Activated CD8-positive, alpha-beta T cell treated with anti-CD3 and anti-CD28 coated beads for 36 hours (primary cell): ENCODE measurements at regions not wholly inside any gene's neighbourhood (a gene's known extent, or its start where the extent isn't known, plus 50 kb on each side); places are given as distances from the start of the nearest gene placed in this dataset.

Experiments used
- ATAC-seq: fragments of 200-7000 bp; cut with Tn5 transposase; one replicate; pipeline ENCODE4 v1.10.0; 2021; ENCODE audit warnings: mild to moderate bottlenecking, moderate library complexity
- CTCF ChIA-PET: fragments of 350-600 bp; sonication (Branson Sonifier 250); formaldehyde crosslinking; loops from one replicate; lab custom pipeline; 2021; ENCODE audit warnings: antibody characterized with exemption; lab: Charles Lee
- POLR2A ChIA-PET: fragments of 350-600 bp; sonication (Branson Sonifier 250); formaldehyde crosslinking; loops from one replicate; lab custom pipeline; 2021; ENCODE audit warnings: antibody characterized with exemption; lab: Charles Lee
- DNase-seq: peaks from one replicate; pipeline ENCODE4 v3.0.0-alpha.2; 2020
- H3K27ac Mint-ChIP-seq: one replicate; pipeline ENCODE4 v1.8.0; 2021; ENCODE audit warnings: mild to moderate bottlenecking, mixed read lengths
- H3K27me3 Mint-ChIP-seq: one replicate; pipeline ENCODE4 v1.8.0; 2021; ENCODE audit warnings: mixed read lengths
- H3K36me3 Mint-ChIP-seq: one replicate; pipeline ENCODE4 v1.8.0; 2021; ENCODE audit warnings: low read depth, mixed read lengths
- H3K4me1 Mint-ChIP-seq: one replicate; pipeline ENCODE4 v1.8.0; 2021; ENCODE audit warnings: low read depth, mixed read lengths
- H3K4me3 Mint-ChIP-seq: one replicate; pipeline ENCODE4 v1.8.0; 2021; ENCODE audit warnings: mild to moderate bottlenecking, moderate library complexity, mixed read lengths
- H3K9me3 Mint-ChIP-seq: one replicate; pipeline ENCODE4 v1.8.0; 2021; ENCODE audit warnings: mixed read lengths
- intact Hi-C: fragments of 100-400 bp; cut with micrococcal nuclease; formaldehyde crosslinking; loops from one replicate; pipeline ENCODE4 v1.10.0; 2022
- TF ChIP-seq, protein P1 (sequence below): fragments of 200-600 bp; IDR thresholded peaks from one replicate; pipeline ENCODE4 v1.8.0; 2022; ENCODE audit warnings: antibody characterized with exemption, mild to moderate bottlenecking

DNA sequence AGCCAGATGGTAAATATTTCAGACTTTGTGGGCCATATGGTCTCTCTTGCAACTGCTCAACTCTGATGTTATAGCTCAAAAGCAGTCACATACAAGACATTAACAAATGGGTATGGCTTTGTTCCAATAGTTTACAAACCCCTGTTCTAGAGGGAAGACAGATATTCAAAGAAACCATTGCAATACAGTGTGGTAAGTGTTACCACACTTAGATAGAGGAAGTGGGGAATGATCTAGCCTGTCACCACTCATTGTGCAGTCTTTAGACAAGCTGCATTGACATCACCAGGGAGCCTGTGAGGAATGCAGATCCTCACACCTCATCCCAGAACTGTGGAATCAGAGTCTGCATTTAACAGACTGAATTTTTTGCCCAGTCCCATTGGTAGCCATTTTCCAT lies 80.0 kb upstream of the RGS6 start:
- POLR2A ChIA-PET = no interaction called here

DNA sequence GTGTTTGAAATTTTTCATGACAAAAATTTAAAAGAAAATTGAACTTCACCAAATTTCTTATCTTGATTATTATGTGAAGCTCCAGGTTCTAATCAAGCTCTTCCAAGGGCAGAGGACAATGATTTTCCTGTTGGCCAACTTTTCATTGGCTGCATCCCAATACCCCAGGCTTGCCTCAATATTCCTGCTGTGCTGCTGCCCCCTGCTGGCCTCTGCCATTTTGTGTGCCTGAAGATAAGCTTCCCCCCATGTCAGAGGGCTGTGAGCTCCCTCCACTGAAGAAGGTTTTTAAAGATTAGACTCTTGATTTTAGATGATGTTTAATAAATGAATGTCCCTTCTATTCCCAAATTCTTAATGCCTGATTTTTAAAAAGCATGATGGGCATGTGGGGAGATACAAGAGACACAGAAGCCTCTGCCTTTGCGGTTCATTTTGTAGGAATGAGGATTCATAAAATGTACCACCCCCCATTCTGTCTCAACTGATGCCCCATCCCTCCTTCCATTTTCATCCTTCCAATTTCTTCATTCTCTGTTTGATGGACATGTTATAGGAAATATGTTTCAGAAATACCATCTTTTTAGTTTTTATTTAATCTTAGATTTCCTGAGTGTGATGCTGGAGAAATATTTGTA lies 76.7 kb upstream of the RGS6 start:
- ChIA-PET POLR2A (no interaction called here), CTCF (interaction anchor here (0.6 to 2.3 kb wide), 33 partner anchors 9 to 751 kb away, joined by 3 to 14 read pairs (median 3); no protein-coding TSS in a partner anchor)
- Mint-ChIP-seq H3K27me3 (peaks cover 37% of the 10 kb centered on the region), H3K27ac (no peak overlapping the region), H3K4me1 (peaks cover 8% of the 10 kb centered on the region), H3K9me3 (peaks cover 6% of the 10 kb centered on the region), H3K4me3 (no peak overlapping the region), H3K36me3 (no peaks in the 10 kb centered on the region)
- intact Hi-C loops = no loop called here
- ATAC-seq = no peak
- TF ChIP-seq, protein P1, sequence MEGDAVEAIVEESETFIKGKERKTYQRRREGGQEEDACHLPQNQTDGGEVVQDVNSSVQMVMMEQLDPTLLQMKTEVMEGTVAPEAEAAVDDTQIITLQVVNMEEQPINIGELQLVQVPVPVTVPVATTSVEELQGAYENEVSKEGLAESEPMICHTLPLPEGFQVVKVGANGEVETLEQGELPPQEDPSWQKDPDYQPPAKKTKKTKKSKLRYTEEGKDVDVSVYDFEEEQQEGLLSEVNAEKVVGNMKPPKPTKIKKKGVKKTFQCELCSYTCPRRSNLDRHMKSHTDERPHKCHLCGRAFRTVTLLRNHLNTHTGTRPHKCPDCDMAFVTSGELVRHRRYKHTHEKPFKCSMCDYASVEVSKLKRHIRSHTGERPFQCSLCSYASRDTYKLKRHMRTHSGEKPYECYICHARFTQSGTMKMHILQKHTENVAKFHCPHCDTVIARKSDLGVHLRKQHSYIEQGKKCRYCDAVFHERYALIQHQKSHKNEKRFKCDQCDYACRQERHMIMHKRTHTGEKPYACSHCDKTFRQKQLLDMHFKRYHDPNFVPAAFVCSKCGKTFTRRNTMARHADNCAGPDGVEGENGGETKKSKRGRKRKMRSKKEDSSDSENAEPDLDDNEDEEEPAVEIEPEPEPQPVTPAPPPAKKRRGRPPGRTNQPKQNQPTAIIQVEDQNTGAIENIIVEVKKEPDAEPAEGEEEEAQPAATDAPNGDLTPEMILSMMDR = peak; percentile 86
- DNase-seq = peak; percentile 77

More for the DNA sequence above, 80.0 kb upstream of the RGS6 start:
- Mint-ChIP-seq H3K36me3 (no peaks in the 10 kb centered on the region), H3K4me1 (peaks cover 8% of the 10 kb centered on the region), H3K4me3 (no peak overlapping the region), H3K9me3 (peaks cover 4% of the 10 kb centered on the region), H3K27ac (no peak overlapping the region), H3K27me3 (peaks cover 27% of the 10 kb centered on the region)
- CTCF ChIA-PET = no interaction called here
- intact Hi-C loops = no loop called here
- ATAC-seq (no peak), DNase-seq (no peak)
- TF ChIP-seq, protein P1 = no peak

DNA sequence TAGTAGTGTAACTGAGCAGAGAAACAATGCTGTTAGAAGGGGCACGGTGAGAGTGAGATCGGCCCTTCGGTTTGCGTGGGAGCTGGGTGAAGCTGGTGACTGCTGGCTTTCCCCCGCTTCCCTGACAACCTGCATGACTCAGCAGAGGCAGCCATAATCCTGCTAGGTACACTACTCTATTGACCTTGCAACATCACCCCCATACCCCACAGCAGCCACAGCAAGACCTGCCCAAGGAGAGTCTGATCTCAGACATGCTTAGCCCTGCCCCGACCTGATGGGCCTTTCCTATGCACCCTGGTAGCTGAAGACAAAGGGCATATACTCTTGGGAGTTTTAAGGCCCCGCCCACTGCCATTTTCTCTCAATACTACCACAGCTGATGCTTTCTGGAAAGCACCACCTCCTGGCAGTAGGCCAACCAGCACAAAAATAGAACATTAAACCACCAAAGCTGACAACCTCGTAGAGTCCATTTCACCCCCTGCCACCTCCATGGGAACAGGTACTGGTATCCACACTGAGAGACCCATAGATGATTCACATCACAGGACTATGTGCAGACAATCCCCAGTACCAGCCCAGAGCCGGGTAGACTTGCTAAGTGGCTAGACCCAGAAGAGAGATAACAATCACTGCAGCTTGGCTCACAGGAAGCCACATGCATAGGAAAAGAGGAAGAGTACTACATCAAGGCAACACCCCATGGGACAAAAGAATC lies 75.9 kb upstream of the RGS6 start:
- no peak overlapping the region for H3K4me3 Mint-ChIP-seq
- intact Hi-C loops = no loop called here
- ChIA-PET POLR2A (no interaction called here), CTCF (interaction anchor here (1.2 to 2.0 kb wide), 3 partner anchors 97 to 720 kb away, joined by 3 to 11 read pairs (median 4); no protein-coding TSS in a partner anchor)
- TF ChIP-seq, protein P1 = no peak
- DNase-seq = peak; percentile 54
- no peak overlapping the region for H3K27ac Mint-ChIP-seq
- peaks cover 6% of the 10 kb centered on the region for H3K9me3 Mint-ChIP-seq
- peak; percentile 42 for ATAC-seq
- peaks cover 40% of the 10 kb centered on the region for H3K27me3 Mint-ChIP-seq
- peaks cover 8% of the 10 kb centered on the region for H3K4me1 Mint-ChIP-seq
- H3K36me3 Mint-ChIP-seq = no peaks in the 10 kb centered on the region

DNA sequence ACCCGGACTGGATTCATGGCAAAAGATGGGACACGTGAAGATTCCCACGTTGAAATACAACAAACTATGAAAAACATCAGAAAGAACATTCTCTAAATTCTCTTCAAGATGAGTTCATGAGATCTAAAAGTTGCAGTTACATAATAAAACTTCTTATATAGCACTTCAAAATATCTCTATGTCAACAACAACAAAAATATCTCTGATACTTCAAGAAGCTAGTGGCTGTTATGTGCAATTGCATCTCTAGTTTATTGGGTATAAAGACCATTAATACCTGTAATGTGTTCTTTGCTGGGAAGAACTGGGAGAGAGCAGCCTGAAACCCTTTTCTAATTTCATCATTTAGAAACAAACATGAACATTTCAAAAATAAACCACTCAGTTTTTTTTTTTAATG lies 69.2 kb upstream of the RGS6 start:
- POLR2A ChIA-PET = interaction anchor here (0.6 kb wide), 1 partner anchor 497 kb away, joined by 3 read pairs; no protein-coding TSS in a partner anchor
- TF ChIP-seq, protein P1 = no peak
- Mint-ChIP-seq H3K4me3 (no peak overlapping the region), H3K27me3 (peaks cover 13% of the 10 kb centered on the region), H3K36me3 (no peaks in the 10 kb centered on the region), H3K9me3 (peaks cover 2% of the 10 kb centered on the region), H3K4me1 (no peaks in the 10 kb centered on the region), H3K27ac (no peak overlapping the region)
- ATAC-seq (no peak), DNase-seq (no peak)
- intact Hi-C loops = no loop called here
- CTCF ChIA-PET = interaction anchor here (1.5 kb wide), 1 partner anchor 9 kb away, joined by 3 read pairs; no protein-coding TSS in a partner anchor

DNA sequence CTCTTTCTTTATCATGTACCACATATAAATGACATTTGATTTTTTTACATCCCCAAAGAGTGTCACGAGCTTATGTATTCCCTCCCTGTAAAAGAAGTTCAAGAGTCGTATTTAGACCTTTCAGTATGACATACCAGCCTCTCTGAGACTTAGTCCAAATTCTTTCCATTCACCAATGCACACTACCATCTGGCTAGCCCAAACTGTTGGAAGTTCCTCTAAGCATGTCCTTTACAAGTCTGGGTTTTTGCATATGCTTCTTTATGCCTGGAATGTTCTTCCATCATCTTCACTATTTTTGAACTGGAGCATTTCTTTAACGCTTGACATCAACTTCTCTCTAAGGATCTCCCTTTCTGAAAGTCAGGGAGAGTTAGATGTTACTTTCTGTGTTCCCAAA lies 68.5 kb upstream of the RGS6 start:
- Mint-ChIP-seq H3K9me3 (peaks cover 2% of the 10 kb centered on the region), H3K27ac (no peak overlapping the region), H3K36me3 (no peaks in the 10 kb centered on the region), H3K4me3 (no peak overlapping the region), H3K4me1 (no peaks in the 10 kb centered on the region), H3K27me3 (peaks cover 9% of the 10 kb centered on the region)
- intact Hi-C loops = no loop called here
- ATAC-seq = no peak
- TF ChIP-seq, protein P1 = no peak
- ChIA-PET CTCF (interaction anchor here (2.1 kb wide), 1 partner anchor 9 kb away, joined by 11 read pairs; no protein-coding TSS in a partner anchor), POLR2A (interaction anchor here (0.6 kb wide), 1 partner anchor 497 kb away, joined by 3 read pairs; no protein-coding TSS in a partner anchor)
- DNase-seq = no peak
